Activated B cell treated with CpG ODN at 0.5 μM for 24 hours (primary cell): ENCODE measurements at regions not wholly inside any gene's neighbourhood (a gene's known extent, or its start where the extent isn't known, plus 50 kb on each side); places are given as distances from the start of the nearest gene placed in this dataset.

ENCODE experiments used
- ATAC-seq: fragments of 200-7000 bp; cut with Tn5 transposase; one replicate; pipeline ENCODE4 v1.10.0; 2021; ENCODE audit warnings: low read depth, mild to moderate bottlenecking, moderate library complexity
- CTCF ChIA-PET: fragments of 350-600 bp; sonication (Branson Sonifier 250); formaldehyde crosslinking; loops from one replicate; lab custom pipeline; 2021; ENCODE audit warnings: antibody characterized with exemption; lab: Charles Lee
- POLR2A ChIA-PET: fragments of 350-600 bp; sonication (Branson Sonifier 250); formaldehyde crosslinking; loops from one replicate; lab custom pipeline; 2021; ENCODE audit warnings: antibody characterized with exemption; lab: Charles Lee
- DNase-seq: peaks from one replicate; pipeline ENCODE4 v3.0.0; 2022
- H3K27ac Mint-ChIP-seq: one replicate; pipeline ENCODE4 v1.8.0; 2020; ENCODE audit warnings: mixed read lengths
- H3K27me3 Mint-ChIP-seq: one replicate; pipeline ENCODE4 v1.8.0; 2021; ENCODE audit warnings: mixed read lengths
- H3K36me3 Mint-ChIP-seq: one replicate; pipeline ENCODE4 v1.8.0; 2021; ENCODE audit warnings: low read depth, mixed read lengths
- H3K4me1 Mint-ChIP-seq: one replicate; pipeline ENCODE4 v1.8.0; 2021; ENCODE audit warnings: mixed read lengths
- H3K4me3 Mint-ChIP-seq: one replicate; pipeline ENCODE4 v1.8.0; 2020; ENCODE audit warnings: mild to moderate bottlenecking, mixed read lengths
- H3K9me3 Mint-ChIP-seq: one replicate; pipeline ENCODE4 v1.8.0; 2020; ENCODE audit warnings: mixed read lengths
- CTCF ChIP-seq: fragments of 200-600 bp; IDR thresholded peaks from one replicate; pipeline ENCODE4 v1.8.0; 2022; ENCODE audit warnings: antibody characterized with exemption, mild to moderate bottlenecking
- intact Hi-C: fragments of 100-400 bp; cut with micrococcal nuclease; formaldehyde crosslinking; loops from one replicate; pipeline ENCODE4 v1.15.1; 2024

- ChIA-PET CTCF (no interaction called here), POLR2A (no interaction called here)
- Mint-ChIP-seq H3K4me1 (no peaks in the 10 kb centered on the region), H3K4me3 (no peak overlapping the region), H3K27ac (no peak overlapping the region), H3K27me3 (no peaks in the 10 kb centered on the region), H3K9me3 (no peaks in the 10 kb centered on the region), H3K36me3 (no peaks in the 10 kb centered on the region)
- no peak for DNase-seq
- no peak for TF ChIP-seq CTCF
- no peak for ATAC-seq
- intact Hi-C loops, result no loop called here
Measured at GRCh38 chr2:66173645-66174044, 261.3 kb upstream of the MEIS1 start.

GRCh38 chr2:66171530-66171929, 263.4 kb upstream of the MEIS1 start:
- ChIA-PET CTCF (interaction anchor here (0.8 kb wide), 1 partner anchor 166 kb away, joined by 3 read pairs; no protein-coding TSS in a partner anchor), POLR2A (no interaction called here)
- ATAC-seq (no peak), DNase-seq (no peak)
- H3K27me3 Mint-ChIP-seq, result no peaks in the 10 kb centered on the region
- H3K36me3 Mint-ChIP-seq, result no peaks in the 10 kb centered on the region
- no peak for TF ChIP-seq CTCF
- intact Hi-C loops, result no loop called here
- no peaks in the 10 kb centered on the region for H3K4me1 Mint-ChIP-seq
- H3K9me3 Mint-ChIP-seq, result no peaks in the 10 kb centered on the region
- no peak overlapping the region for H3K4me3 Mint-ChIP-seq
- H3K27ac Mint-ChIP-seq, result no peak overlapping the region

GRCh38 chr2:66170744-66171330, 264.1 kb upstream of the MEIS1 start:
- H3K4me3 Mint-ChIP-seq, result no peak overlapping the region
- DNase-seq (no peak), ATAC-seq (no peak)
- no peak overlapping the region for H3K27ac Mint-ChIP-seq
- ChIA-PET POLR2A (no interaction called here), CTCF (interaction anchor here (0.8 kb wide), 1 partner anchor 167 kb away, joined by 3 read pairs; no protein-coding TSS in a partner anchor)
- no peaks in the 10 kb centered on the region for H3K4me1 Mint-ChIP-seq
- H3K36me3 Mint-ChIP-seq, result no peaks in the 10 kb centered on the region
- H3K9me3 Mint-ChIP-seq, result no peaks in the 10 kb centered on the region
- TF ChIP-seq CTCF, result no peak
- intact Hi-C loops, result no loop called here
- no peaks in the 10 kb centered on the region for H3K27me3 Mint-ChIP-seq

- Mint-ChIP-seq H3K27ac (no peak overlapping the region), H3K27me3 (no peaks in the 10 kb centered on the region), H3K4me1 (no peaks in the 10 kb centered on the region), H3K4me3 (no peak overlapping the region), H3K36me3 (no peaks in the 10 kb centered on the region), H3K9me3 (no peaks in the 10 kb centered on the region)
- no peak for TF ChIP-seq CTCF
- intact Hi-C loops, result no loop called here
- ATAC-seq (no peak), DNase-seq (no peak)
- ChIA-PET CTCF (no interaction called here), POLR2A (no interaction called here)
Measured at GRCh38 chr2:66169076-66169475, 265.8 kb upstream of the MEIS1 start.

GRCh38 chr2:66164470-66164869, 270.5 kb upstream of the MEIS1 start:
- POLR2A ChIA-PET, result no interaction called here
- DNase-seq (no peak), ATAC-seq (no peak)
- TF ChIP-seq CTCF, result no peak
- H3K4me3 Mint-ChIP-seq, result no peak overlapping the region
- H3K27ac Mint-ChIP-seq, result no peak overlapping the region
- H3K9me3 Mint-ChIP-seq, result peaks cover 3% of the 10 kb centered on the region
- no peaks in the 10 kb centered on the region for H3K27me3 Mint-ChIP-seq
- intact Hi-C loops, result no loop called here
- H3K4me1 Mint-ChIP-seq, result no peaks in the 10 kb centered on the region
- CTCF ChIA-PET, result no interaction called here
- H3K36me3 Mint-ChIP-seq, result no peaks in the 10 kb centered on the region
